ENCODE measurements at regions not wholly inside any gene's neighbourhood (a gene's known extent, or its start where the extent isn't known, plus 50 kb on each side); places are given as distances from the start of the nearest gene placed in this dataset.
"Not testable (repeated sequence)": the region's sequence is repeated elsewhere in the genome, so short reads cannot be mapped to it uniquely, and the experiment has no call there.

- TF ChIP-seq YY1 (IDR thresholded peaks at IDR 0.05; ENCODE audit: insufficient read depth, insufficient read length); ZNF274 (IDR thresholded peaks at IDR 0.05; ENCODE audit: low read depth, low read length); SUZ12 (IDR thresholded peaks at IDR 0.05; ENCODE audit: extremely low read depth, insufficient read depth, insufficient read length): not testable (repeated sequence)
Measured at GRCh38 chr2:111420835-111421234, 300.1 kb downstream of the BCL2L11 start.

Measured in NT2/D1 (cell line).